ENCODE measurements at regions not wholly inside any gene's neighbourhood (a gene's known extent, or its start where the extent isn't known, plus 50 kb on each side); places are given as distances from the start of the nearest gene placed in this dataset.

- in situ Hi-C loops (cut with HindIII; ENCODE audit: low pct_unique_long_range_greater_than_20kb, low sequenced_read_pairs) (no loop called here), intact Hi-C loops (cut with micrococcal nuclease; ENCODE audit: unreplicated experiment) (no loop called here)
- H3K9me3 ChIP-seq (ENCODE audit: control insufficient read depth, insufficient read depth, low read depth, low read length) = no peaks in the 10 kb centered on the region
- POLR2A ChIA-PET = no interaction called here
- DNase-seq (ENCODE audit: low read depth, low spot score) = no peak
- no peaks in the 10 kb centered on the region for H3K27me3 ChIP-seq (ENCODE audit: control insufficient read depth, insufficient read depth, low read length)
- H3K4me1 ChIP-seq (ENCODE audit: control insufficient read depth, insufficient read depth, low read length) = no peaks in the 10 kb centered on the region
- CTCF ChIA-PET = no interaction called here
- H3K4me3 ChIP-seq (ENCODE audit: low read depth in 2 of 2, low read length in 2 of 2) = no peak overlapping the region
- no peak overlapping the region for H3K27ac ChIP-seq (ENCODE audit: low read length)
- H3K36me3 ChIP-seq (ENCODE audit: control insufficient read depth, insufficient read depth, low read length) = no peaks in the 10 kb centered on the region
- ATAC-seq = no peak
- BruUV-seq (replicated peaks) = no TSS peak
- TF ChIP-seq REST (IDR thresholded peaks at IDR 0.05; ENCODE audit: insufficient read depth in 1 of 2, low read depth in 2 of 2, low read length in 1 of 2) (no peak), TCF7L2 (IDR thresholded peaks at IDR 0.05; ENCODE audit: low read depth, low read length) (no peak), POLR2AphosphoS5 (IDR thresholded peaks at IDR 0.05; ENCODE audit: low read depth, low read length) (no peak), SIN3A (IDR thresholded peaks at IDR 0.05; ENCODE audit: borderline replicate concordance, insufficient read depth, low read depth, low read length) (no peak)
- TF ChIP-seq, protein P1, sequence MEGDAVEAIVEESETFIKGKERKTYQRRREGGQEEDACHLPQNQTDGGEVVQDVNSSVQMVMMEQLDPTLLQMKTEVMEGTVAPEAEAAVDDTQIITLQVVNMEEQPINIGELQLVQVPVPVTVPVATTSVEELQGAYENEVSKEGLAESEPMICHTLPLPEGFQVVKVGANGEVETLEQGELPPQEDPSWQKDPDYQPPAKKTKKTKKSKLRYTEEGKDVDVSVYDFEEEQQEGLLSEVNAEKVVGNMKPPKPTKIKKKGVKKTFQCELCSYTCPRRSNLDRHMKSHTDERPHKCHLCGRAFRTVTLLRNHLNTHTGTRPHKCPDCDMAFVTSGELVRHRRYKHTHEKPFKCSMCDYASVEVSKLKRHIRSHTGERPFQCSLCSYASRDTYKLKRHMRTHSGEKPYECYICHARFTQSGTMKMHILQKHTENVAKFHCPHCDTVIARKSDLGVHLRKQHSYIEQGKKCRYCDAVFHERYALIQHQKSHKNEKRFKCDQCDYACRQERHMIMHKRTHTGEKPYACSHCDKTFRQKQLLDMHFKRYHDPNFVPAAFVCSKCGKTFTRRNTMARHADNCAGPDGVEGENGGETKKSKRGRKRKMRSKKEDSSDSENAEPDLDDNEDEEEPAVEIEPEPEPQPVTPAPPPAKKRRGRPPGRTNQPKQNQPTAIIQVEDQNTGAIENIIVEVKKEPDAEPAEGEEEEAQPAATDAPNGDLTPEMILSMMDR (IDR thresholded peaks at IDR 0.05) = no peak
Observed at GRCh38 chr4:115365185-115365584, 251.8 kb upstream of the NDST4 start.

GRCh38 chr4:115361781-115362180 is 248.4 kb upstream of the NDST4 start:
- POLR2A ChIA-PET = no interaction called here
- H3K36me3 ChIP-seq (ENCODE audit: control insufficient read depth, insufficient read depth, low read length) = no peaks in the 10 kb centered on the region
- no peak for DNase-seq (ENCODE audit: low read depth, low spot score)
- H3K27me3 ChIP-seq (ENCODE audit: control insufficient read depth, insufficient read depth, low read length) = no peaks in the 10 kb centered on the region
- ATAC-seq = no peak
- in situ Hi-C loops (cut with HindIII; ENCODE audit: low pct_unique_long_range_greater_than_20kb, low sequenced_read_pairs) = no loop called here
- H3K4me3 ChIP-seq (ENCODE audit: low read depth in 2 of 2, low read length in 2 of 2) = no peak overlapping the region
- no peak overlapping the region for H3K27ac ChIP-seq (ENCODE audit: low read length)
- BruUV-seq (replicated peaks) = no TSS peak
- CTCF ChIA-PET = no interaction called here
- no peaks in the 10 kb centered on the region for H3K9me3 ChIP-seq (ENCODE audit: control insufficient read depth, insufficient read depth, low read depth, low read length)
- TF ChIP-seq TCF7L2 (IDR thresholded peaks at IDR 0.05; ENCODE audit: low read depth, low read length) = no peak
- no peak for TF ChIP-seq POLR2AphosphoS5 (IDR thresholded peaks at IDR 0.05; ENCODE audit: low read depth, low read length)
- no peak for TF ChIP-seq SIN3A (IDR thresholded peaks at IDR 0.05; ENCODE audit: borderline replicate concordance, insufficient read depth, low read depth, low read length)
- no peak for TF ChIP-seq REST (IDR thresholded peaks at IDR 0.05; ENCODE audit: insufficient read depth in 1 of 2, low read depth in 2 of 2, low read length in 1 of 2)
- TF ChIP-seq, protein P1 (IDR thresholded peaks at IDR 0.05) = no peak
- no peaks in the 10 kb centered on the region for H3K4me1 ChIP-seq (ENCODE audit: control insufficient read depth, insufficient read depth, low read length)
- intact Hi-C loops (cut with micrococcal nuclease; ENCODE audit: unreplicated experiment) = no loop called here
